Fibroblast of peridontal ligament (primary cell): ENCODE measurements at regions not wholly inside any gene's neighbourhood (a gene's known extent, or its start where the extent isn't known, plus 50 kb on each side); places are given as distances from the start of the nearest gene placed in this dataset.

Experiments
- DNase-seq: peaks from one replicate; pipeline ENCODE4 v3.0.0-alpha.2; 2010; ENCODE audit errors: extremely low read depth

- no peak for DNase-seq
Observed at GRCh38 chr11:116162086-116162885, 610.5 kb downstream of the BUD13 start.

DNA sequence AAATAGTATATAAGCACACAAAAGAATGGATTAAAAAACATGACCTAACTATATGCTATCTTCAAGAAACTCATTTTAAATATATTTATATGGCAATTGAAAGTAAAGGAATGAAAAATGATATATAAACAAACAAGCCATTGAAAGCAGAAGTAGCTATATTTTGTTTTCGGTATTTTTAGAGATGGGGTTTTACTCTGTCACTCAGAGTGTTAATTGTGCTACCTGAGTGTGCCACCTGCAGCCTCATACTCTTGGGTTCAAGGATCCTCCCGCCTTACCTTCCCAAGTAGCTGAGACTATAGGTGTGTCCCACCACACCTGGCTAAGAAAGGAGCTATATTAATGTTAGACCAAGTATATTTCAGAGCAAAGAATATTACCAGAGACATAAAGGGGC is 624.1 kb downstream of the BUD13 start:
- no peak for DNase-seq

DNA sequence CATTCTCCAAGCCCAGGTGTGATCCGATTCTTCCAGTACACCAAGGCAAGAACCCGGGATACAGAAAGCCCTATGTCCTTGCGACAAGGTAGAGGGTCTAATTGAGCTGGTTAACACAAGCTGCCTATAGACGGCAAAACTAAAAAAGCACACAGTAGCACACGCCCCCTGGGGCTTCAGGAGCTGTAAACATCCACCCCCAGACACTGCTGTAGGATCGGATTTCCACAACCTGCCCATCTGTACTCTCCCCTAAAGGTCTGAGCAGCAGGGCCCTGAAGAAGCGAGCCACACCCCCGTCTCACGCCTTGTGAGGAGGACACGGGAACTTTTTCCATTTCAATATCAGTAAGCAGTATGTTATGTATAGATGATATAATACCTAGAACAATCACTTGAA is 624.7 kb downstream of the BUD13 start:
- DNase-seq: no peak

- DNase-seq: no peak
Observed at GRCh38 chr11:116145187-116145865, 627.5 kb downstream of the BUD13 start.

DNA sequence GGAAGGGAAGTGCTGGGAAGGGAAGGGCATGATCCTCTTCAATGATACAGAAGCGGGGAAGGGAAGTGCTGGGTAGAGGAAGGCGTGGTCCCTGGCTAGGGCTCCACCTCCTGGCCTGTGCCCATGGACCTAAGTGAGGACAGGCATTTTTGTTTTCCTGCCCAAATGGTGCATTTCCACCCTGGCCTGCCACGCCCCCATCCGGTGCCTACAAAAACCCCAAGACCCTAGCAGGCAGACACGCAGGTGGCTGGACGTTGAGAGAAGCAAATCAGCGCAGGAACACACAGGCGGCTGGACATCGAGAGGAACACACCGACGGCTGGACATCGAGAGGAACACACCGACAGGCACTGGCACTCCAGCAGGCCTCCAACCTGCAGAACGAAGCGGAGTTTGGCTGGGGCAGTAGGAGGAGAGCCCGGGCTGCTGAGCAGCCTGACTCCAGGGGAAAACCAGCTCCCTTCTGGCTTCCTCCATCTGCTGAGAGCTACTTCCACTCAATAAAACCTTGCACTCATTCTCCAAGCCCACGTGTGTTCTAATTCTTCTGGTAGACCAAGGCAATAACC is 628.3 kb downstream of the BUD13 start:
- DNase-seq: no peak

- DNase-seq: no peak
Observed at GRCh38 chr11:116138280-116138679, 634.1 kb upstream of the CADM1 start.

DNA sequence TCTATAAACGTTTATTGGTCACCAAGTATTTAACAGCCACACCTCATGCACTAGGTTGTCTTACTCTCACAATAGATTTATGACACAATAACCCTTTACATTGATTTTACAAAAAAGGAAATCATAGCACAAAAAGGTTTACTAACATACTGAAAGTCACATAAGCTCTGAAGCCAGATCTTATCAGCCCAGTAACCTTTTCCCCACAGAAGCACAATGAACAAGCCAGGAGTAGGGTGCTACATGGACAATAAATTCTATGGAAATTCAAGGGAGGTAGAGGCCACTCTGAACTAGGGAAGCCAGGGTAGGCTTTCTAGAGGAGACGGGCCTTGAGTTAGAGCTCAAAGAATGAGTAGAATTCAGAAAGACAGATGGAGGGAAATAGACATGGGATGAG is 633.5 kb upstream of the CADM1 start:
- DNase-seq: no peak

DNA sequence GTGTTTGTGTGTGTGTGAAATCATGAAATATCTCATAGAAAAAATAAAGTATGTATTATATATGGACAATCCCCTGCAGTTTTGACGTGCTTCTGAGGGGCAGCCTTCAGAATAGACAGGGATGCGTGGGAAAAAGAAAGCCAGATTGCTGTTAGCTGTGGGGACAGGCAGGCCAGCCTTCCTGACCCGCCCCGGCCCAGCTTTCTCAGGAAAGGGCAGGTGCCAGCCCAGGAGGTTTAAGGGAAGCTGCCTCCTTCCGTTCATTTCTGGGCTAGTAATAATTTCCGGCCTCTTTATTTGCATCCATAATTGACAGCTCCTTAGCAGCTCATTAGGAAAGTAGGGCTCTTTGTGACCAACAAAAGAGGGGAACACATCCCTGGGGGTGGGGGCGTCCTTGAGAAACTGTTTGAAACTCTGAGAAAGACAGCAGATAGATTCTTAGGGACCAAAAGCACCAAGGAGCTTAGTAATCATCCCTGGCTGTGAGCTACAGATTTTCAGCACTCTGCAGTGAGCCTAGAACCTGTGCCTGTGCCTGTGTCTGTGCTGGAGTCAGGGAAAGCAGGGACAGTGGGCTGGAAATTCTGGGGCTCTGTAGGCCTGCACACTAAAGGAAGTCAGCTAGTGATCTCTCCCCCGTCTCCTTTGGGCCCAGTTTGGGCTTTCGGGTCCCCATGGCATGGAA is 632.9 kb upstream of the CADM1 start:
- DNase-seq: no peak

- no peak for DNase-seq
Observed at GRCh38 chr11:116135891-116136290, 631.7 kb upstream of the CADM1 start.

- no peak for DNase-seq
Observed at GRCh38 chr11:116134450-116134849, 630.2 kb upstream of the CADM1 start.

DNA sequence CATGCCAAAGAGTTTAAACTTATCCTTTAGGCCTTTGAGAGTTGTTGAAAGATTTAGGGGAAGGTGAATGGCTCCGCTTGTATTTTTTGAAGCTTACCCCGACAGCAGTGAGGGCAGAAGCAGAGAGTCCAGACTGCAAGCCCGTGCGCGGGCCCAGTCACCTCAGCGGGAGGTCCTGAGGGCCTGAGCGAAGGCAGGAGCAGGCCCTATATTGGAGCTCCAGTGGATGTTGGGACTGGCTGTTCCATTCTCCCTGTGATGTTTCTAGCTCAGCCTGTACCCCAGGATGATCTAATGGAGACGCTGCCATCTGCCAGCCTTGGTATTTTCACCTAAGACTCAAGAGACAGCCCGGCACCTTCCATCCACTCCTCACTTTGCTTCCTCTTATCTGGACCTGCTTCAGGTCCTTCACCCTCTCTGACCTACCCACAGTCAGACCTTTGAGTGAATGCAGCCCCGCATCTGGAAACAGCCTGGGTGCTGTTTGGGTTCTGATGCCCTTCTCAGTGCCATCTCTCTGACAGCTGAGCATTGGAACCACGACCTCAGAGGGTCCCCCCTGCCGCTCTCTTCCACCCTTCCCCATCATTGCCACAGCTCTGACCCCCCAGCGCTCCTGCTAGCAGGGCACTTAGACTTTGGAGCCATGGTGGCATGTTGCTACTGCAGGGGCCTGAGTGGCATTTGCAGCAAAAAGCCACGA is 628.2 kb upstream of the CADM1 start:
- DNase-seq: no peak

DNA sequence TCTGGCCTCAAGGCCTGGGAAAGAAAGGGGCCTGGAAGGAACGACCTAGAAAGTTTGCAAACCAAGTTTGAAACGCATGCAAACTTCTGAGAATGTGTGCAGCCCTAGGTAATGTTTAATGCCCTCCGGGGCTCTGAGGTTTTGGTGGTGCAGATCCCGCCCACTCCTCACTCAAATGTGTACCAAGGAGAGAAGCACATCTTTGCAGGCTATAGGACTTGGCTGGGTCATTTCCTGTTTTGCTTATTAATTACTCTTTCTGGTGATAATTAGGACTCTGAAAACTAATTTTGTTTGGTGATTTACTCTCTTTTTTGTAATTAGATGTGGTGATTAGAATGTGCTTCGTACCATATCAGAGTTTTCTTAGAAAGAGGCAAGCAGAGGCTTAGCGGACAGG is 625.9 kb upstream of the CADM1 start:
- DNase-seq: no peak

GRCh38 chr11:116129456-116129855 is 625.2 kb upstream of the CADM1 start:
- DNase-seq: no peak

DNA sequence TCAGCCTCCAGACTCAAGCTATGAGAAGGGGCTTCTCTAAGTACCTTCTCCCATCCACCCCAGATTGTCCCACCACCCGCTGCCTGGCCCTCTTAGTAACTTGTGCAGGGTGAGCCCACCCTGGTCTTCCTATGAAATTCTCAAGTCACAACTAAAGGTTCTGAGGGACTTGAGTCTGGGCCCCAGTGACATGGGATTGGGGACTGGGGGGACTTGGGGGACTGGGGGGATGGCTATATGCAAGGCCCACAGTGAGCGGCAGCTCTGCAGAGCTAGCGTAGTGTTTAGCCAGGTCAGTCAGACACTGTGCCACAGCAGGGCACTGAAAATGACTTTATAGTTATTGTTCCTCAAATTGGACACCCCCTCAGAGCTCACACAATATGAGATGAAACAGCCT is 622.3 kb upstream of the CADM1 start:
- no peak for DNase-seq

GRCh38 chr11:116124922-116125714 is 620.9 kb upstream of the CADM1 start:
- DNase-seq: no peak

DNA sequence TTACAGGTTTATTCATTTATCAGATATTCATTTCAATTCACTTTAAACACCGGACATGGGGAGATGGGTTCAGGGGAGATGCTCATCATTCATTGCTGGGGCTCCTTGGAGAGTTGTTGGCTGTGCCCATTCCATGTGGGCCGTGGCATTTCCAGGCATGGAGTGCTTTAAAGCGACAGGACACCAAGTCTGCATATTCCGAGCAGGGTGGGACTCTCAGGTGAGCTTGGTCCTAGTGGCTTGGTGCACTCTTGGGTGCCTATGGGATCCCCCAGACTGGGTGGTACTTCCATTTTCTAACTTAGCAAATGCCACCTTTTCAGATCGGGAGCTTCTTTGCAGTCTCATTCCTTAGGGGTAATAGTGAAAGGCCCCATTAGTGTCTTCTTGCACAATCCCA is 619.5 kb upstream of the CADM1 start:
- no peak for DNase-seq

DNA sequence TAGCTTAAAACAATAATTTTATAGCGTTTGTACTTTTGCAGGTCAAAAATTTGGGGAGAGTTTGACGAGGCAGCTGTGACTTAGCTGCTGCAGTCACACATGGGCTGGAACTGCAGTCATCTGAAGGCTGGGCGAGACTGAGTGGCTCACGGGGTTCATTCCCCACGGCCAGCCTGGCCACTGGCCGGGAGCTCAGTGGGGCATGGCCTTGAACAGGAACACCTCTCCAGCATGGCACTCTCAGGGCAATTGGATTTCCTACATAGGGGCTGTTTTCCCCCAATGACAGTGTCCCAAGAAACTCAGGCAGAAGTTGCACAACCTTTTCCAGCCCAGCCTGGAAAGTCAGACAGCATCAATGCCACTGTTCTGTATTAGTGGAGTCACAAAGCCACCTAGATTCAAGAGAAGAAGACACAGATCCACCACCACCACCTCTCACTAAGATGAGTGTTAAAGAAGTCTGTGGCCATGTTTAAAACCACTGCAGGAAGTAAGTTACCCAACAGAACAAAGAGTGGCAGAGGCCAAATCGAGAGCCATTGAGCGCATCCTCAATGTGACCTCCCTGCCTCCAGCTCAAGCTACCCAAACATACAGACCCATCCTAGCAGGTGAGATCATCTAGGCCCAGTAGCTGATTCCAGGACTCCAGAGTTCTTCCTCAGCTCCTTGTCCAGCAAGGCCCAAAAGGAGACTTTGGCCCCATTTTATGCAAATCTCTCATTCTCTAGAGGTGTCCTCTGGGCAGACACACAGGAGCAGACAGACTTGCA is 618.7 kb upstream of the CADM1 start:
- no peak for DNase-seq

DNA sequence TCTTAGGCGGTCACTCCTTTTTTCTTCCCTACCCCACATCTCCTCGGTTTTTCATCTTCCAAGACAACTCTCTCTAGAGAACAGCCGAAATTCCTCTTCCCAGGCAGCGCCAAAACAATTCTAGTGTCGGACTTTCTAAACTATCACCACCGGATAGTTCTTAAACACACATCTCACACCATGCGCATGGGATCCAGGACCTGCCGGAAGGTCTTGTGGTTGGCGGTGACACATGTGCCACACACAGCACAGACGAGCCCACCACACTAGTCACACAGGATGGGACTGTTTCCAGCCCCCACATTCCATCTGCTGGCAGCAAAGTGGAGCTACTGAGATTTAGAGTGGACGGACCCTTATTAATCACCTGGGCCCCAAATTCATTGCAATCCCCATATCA is 614.9 kb upstream of the CADM1 start:
- DNase-seq: no peak

DNA sequence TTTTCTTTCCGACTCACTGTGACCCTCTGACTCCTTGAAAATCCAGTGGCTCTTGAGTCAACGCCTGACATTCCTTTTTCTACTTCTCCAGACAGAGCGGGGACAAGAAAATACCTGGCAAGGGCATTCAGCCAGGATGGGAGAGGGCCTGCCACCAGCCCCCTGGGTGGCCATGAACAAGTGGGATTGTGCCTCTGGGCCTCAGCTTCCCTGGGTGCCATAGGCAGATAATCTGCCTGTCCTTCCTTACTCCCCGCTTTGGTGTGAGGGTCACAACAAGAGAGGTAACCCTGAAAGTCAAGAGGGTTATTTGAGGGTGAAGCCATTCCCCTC is 613.9 kb upstream of the CADM1 start:
- no peak for DNase-seq

GRCh38 chr11:116117331-116118137 is 613.3 kb upstream of the CADM1 start:
- DNase-seq: no peak
